Gastrocnemius medialis (tissue), 4 donors: ENCODE measurements at regions not wholly inside any gene's neighbourhood (a gene's known extent, or its start where the extent isn't known, plus 50 kb on each side); places are given as distances from the start of the nearest gene placed in this dataset.

Source experiments
- CTCF ChIP-seq, 5 experiments: fragments of 450-650 bp in 3 of 5; fragments of 200-600 bp in 2 of 5; sonication (generic) in 2 of 5; IDR thresholded peaks in 4 of 5; conservative IDR thresholded peaks in 1 of 5; 1 replicate in 4 of 5; 2 replicates in 1 of 5; pipeline ENCODE4 v1.5.1; 2016 to 2019; ENCODE audit warnings: antibody characterized with exemption in 5 of 5, mild to moderate bottlenecking in 3 of 5, moderate library complexity in 3 of 5
- POLR2A ChIP-seq, 2 donors: fragments of 450-650 bp; IDR thresholded peaks; one replicate each; pipeline ENCODE4 v1.6.1; 2017; ENCODE audit warnings: antibody characterized with exemption in 2 of 2, mild to moderate bottlenecking in 2 of 2, moderate library complexity in 2 of 2

GRCh38 chr3:194076475-194076874, 59.5 kb upstream of the HES1 start:
- TF ChIP-seq CTCF (IDR thresholded peaks at IDR 0.05 in 4 of 5, conservative IDR thresholded peaks at IDR 0.05 in 1 of 5) (no peak), POLR2A (IDR thresholded peaks at IDR 0.05) (no peak)
